ENCODE measurements at regions not wholly inside any gene's neighbourhood (a gene's known extent, or its start where the extent isn't known, plus 50 kb on each side); places are given as distances from the start of the nearest gene placed in this dataset.
"Not testable (repeated sequence)": the region's sequence is repeated elsewhere in the genome, so short reads cannot be mapped to it uniquely, and the experiment has no call there.

DNA sequence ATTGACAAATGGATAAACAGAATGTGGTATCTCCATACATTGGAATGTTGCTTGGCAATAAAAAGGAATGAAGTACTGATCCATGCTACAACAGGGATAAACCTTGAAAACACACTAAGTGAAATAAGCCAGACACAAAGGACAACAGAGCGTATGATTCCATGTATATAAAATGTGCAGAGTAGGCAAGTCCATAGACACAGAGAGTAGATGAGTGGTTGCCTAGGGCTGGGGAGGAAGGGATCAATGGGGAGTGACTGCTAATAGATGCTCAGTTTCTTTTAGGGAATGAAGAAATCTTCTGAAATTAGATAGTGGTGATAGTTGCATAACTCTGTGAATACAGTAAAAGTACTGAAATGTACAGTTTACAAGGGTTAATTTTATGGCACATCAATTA lies 59.4 kb upstream of the SMURF2 start:
- TF ChIP-seq, protein P1, sequence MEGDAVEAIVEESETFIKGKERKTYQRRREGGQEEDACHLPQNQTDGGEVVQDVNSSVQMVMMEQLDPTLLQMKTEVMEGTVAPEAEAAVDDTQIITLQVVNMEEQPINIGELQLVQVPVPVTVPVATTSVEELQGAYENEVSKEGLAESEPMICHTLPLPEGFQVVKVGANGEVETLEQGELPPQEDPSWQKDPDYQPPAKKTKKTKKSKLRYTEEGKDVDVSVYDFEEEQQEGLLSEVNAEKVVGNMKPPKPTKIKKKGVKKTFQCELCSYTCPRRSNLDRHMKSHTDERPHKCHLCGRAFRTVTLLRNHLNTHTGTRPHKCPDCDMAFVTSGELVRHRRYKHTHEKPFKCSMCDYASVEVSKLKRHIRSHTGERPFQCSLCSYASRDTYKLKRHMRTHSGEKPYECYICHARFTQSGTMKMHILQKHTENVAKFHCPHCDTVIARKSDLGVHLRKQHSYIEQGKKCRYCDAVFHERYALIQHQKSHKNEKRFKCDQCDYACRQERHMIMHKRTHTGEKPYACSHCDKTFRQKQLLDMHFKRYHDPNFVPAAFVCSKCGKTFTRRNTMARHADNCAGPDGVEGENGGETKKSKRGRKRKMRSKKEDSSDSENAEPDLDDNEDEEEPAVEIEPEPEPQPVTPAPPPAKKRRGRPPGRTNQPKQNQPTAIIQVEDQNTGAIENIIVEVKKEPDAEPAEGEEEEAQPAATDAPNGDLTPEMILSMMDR (IDR thresholded peaks at IDR 0.05 in 2 of 3, conservative IDR thresholded peaks at IDR 0.05 in 1 of 3; ENCODE audit: borderline replicate concordance in 1 of 3, insufficient read depth in 1 of 3, low read depth in 2 of 3, low read length in 2 of 3) = not testable (repeated sequence)
- not testable (repeated sequence) for TF ChIP-seq POLR2A (IDR thresholded peaks at IDR 0.05; ENCODE audit: borderline replicate concordance, extremely low read depth, insufficient read depth, insufficient read length); MAX (IDR thresholded peaks at IDR 0.05); POLR2AphosphoS5 (IDR thresholded peaks at IDR 0.05; ENCODE audit: low read depth, low read length); RAD21 (IDR thresholded peaks at IDR 0.05; ENCODE audit: low read depth); YY1 (IDR thresholded peaks at IDR 0.05; ENCODE audit: extremely low read depth, insufficient replicate concordance, low read depth, low read length); EZH2phosphoT487 (IDR thresholded peaks at IDR 0.05; ENCODE audit: borderline replicate concordance); CEBPB (IDR thresholded peaks at IDR 0.05; ENCODE audit: low read depth); ZNF274 (IDR thresholded peaks at IDR 0.05; ENCODE audit: low read depth, low read length); JUND (IDR thresholded peaks at IDR 0.05); EZH2 (IDR thresholded peaks at IDR 0.05)
- TF ChIP-seq, protein P2, sequence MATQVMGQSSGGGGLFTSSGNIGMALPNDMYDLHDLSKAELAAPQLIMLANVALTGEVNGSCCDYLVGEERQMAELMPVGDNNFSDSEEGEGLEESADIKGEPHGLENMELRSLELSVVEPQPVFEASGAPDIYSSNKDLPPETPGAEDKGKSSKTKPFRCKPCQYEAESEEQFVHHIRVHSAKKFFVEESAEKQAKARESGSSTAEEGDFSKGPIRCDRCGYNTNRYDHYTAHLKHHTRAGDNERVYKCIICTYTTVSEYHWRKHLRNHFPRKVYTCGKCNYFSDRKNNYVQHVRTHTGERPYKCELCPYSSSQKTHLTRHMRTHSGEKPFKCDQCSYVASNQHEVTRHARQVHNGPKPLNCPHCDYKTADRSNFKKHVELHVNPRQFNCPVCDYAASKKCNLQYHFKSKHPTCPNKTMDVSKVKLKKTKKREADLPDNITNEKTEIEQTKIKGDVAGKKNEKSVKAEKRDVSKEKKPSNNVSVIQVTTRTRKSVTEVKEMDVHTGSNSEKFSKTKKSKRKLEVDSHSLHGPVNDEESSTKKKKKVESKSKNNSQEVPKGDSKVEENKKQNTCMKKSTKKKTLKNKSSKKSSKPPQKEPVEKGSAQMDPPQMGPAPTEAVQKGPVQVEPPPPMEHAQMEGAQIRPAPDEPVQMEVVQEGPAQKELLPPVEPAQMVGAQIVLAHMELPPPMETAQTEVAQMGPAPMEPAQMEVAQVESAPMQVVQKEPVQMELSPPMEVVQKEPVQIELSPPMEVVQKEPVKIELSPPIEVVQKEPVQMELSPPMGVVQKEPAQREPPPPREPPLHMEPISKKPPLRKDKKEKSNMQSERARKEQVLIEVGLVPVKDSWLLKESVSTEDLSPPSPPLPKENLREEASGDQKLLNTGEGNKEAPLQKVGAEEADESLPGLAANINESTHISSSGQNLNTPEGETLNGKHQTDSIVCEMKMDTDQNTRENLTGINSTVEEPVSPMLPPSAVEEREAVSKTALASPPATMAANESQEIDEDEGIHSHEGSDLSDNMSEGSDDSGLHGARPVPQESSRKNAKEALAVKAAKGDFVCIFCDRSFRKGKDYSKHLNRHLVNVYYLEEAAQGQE (IDR thresholded peaks at IDR 0.05; ENCODE audit: low read depth) = not testable (repeated sequence)

Measured in HCT116 (cell line).